K562 (cell line): ENCODE measurements at regions not wholly inside any gene's neighbourhood (a gene's known extent, or its start where the extent isn't known, plus 50 kb on each side); places are given as distances from the start of the nearest gene placed in this dataset.

Experiments
- ATAC-seq: fragments of 200-7000 bp; cut with Tn5 transposase; 3 replicates; pipeline ENCODE4 v1.9.1; 2020; ENCODE audit warnings: moderate library complexity
- BruUV-seq: library from RNA; stranded (reverse); fragments of 400-500 nt; replicated peaks from 2 replicates; lab custom pipeline; 2021; lab: Mats Ljungman, UMichigan
- CTCF ChIA-PET: fragments of 300-600 bp; formaldehyde crosslinking; extraction: SDS; loops from one replicate; lab custom pipeline; 2021; ENCODE audit warnings: low intra/inter-chr PET ratio; lab: Yijun Ruan, JAX
- POLR2A ChIA-PET: fragments of 300-600, 350-650 bp; sonication (Branson Sonifier 250); formaldehyde crosslinking; extraction: SDS; loops from one replicate; lab custom pipeline; 2021; ENCODE audit warnings: antibody characterized with exemption, inconsistent platforms; lab: Yijun Ruan, JAX
- DNase-seq, 4 experiments: peaks; one replicate each; pipeline versions ENCODE4 v3.0.0 to v3.0.0-alpha.2; 2011 to 2018; ENCODE audit warnings: low spot score in 3 of 4, mixed read lengths in 3 of 4; ENCODE audit errors: extremely low read depth in 1 of 4
- FAIRE-seq: peaks from 2 replicates; lab custom pipeline; 2011; peaks lifted over from hg19 to GRCh38; lab: Jason Lieb, UNC
- H2AFZ ChIP-seq: 2 replicates; pipeline ENCODE4 v1.6.0; 2011; ENCODE audit warnings: low read depth, low read length, control low read depth, inconsistent platforms
- H3K27ac ChIP-seq: fragments of 200-600 bp; 3 replicates; pipeline ENCODE4 v1.8.0; 2011; ENCODE audit warnings: low read depth, mild to moderate bottlenecking, control low read depth, inconsistent platforms, low read length, moderate library complexity, mixed read lengths; ENCODE audit errors: extremely low read depth
- H3K27me3 ChIP-seq, 2 experiments: fragments of 300-600 bp in 1 of 2; 2 replicates in 1 of 2; 3 replicates in 1 of 2; pipeline versions ENCODE4 v1.6.0 to v1.8.0; 2011; ENCODE audit warnings: inconsistent platforms in 2 of 2, low read length in 2 of 2, mild to moderate bottlenecking in 1 of 2, mixed read lengths in 1 of 2, moderate library complexity in 1 of 2; ENCODE audit not compliant: control insufficient read depth in 2 of 2, insufficient read depth in 2 of 2
- H3K36me3 ChIP-seq: fragments of 300-600 bp; 3 replicates; pipeline ENCODE4 v1.8.0; 2011; ENCODE audit warnings: mild to moderate bottlenecking, low read length, inconsistent platforms; ENCODE audit not compliant: control insufficient read depth, insufficient read depth
- H3K4me1 ChIP-seq, 2 experiments: fragments of 200-600 bp in 1 of 2; replicated peaks in 1 of 2; 2 replicates in 1 of 2; 3 replicates in 1 of 2; pipeline versions ENCODE4 v1.5.1 to v1.8.0; 2011; ENCODE audit warnings: inconsistent platforms in 2 of 2, low read length in 2 of 2, mild to moderate bottlenecking in 1 of 2, mixed read lengths in 1 of 2, moderate library complexity in 1 of 2; ENCODE audit not compliant: control insufficient read depth in 2 of 2, insufficient read depth in 2 of 2
- H3K4me2 ChIP-seq: 2 replicates; pipeline ENCODE4 v1.6.1; 2011; ENCODE audit warnings: low read length, control low read depth, inconsistent platforms, mixed read lengths; ENCODE audit not compliant: insufficient read depth
- H3K4me3 ChIP-seq: fragments of 200-600 bp; sonication (generic), shearing (Covaris generic); 2 replicates; pipeline ENCODE4 v1.5.1; 2016; ENCODE audit warnings: control low read depth, inconsistent platforms
- H3K79me2 ChIP-seq: fragments of 200-600 bp; 3 replicates; pipeline ENCODE4 v1.8.0; 2011; ENCODE audit warnings: low read length, inconsistent platforms; ENCODE audit not compliant: control insufficient read depth, insufficient read depth
- H3K9ac ChIP-seq, 2 experiments: 2 replicates each; pipeline versions ENCODE4 v1.6.0 to v1.6.1; 2011; ENCODE audit warnings: low read depth in 2 of 2, low read length in 2 of 2, control low read depth in 1 of 2, inconsistent platforms in 1 of 2, mild to moderate bottlenecking in 1 of 2, mixed read lengths in 1 of 2; ENCODE audit not compliant: insufficient read depth in 1 of 2
- H3K9me1 ChIP-seq: one replicate; pipeline ENCODE4 v1.6.0; 2011; ENCODE audit warnings: inconsistent platforms, mild to moderate bottlenecking, low read length, moderate library complexity; ENCODE audit not compliant: control insufficient read depth, insufficient read depth
- H3K9me3 ChIP-seq: replicated peaks from 2 replicates; pipeline ENCODE4 v1.5.1; 2011; ENCODE audit warnings: low read depth, low read length, inconsistent platforms; ENCODE audit not compliant: control insufficient read depth, insufficient read depth
- H4K20me1 ChIP-seq: replicated peaks from 2 replicates; pipeline ENCODE4 v1.6.1; 2011; ENCODE audit warnings: low read length, inconsistent platforms, mixed read lengths; ENCODE audit not compliant: control insufficient read depth, insufficient read depth
- CBFB ChIP-seq: sonication (generic); formaldehyde crosslinking; IDR thresholded peaks from 2 replicates; pipeline ENCODE4 v1.4.0; 2020; ENCODE audit warnings: mild to moderate bottlenecking, missing genetic modification reagents
- FIP1L1 ChIP-seq: fragments of 200-400 bp; formaldehyde crosslinking; IDR thresholded peaks from 2 replicates; pipeline ENCODE4 v1.6.1; 2018; ENCODE audit warnings: mild to moderate bottlenecking, low read depth, low read length; ENCODE audit not compliant: poor library complexity, severe bottlenecking
- GABPB1 ChIP-seq: sonication (generic); formaldehyde crosslinking; IDR thresholded peaks from 2 replicates; pipeline ENCODE4 v1.8.0; 2022; ENCODE audit warnings: mild to moderate bottlenecking, missing genetic modification reagents
- HMG20B ChIP-seq: fragments of 250-450 bp; sonication (Bioruptor Pico); IDR thresholded peaks from 2 replicates; pipeline ENCODE4 v1.5.0; 2021; ENCODE audit warnings: mild to moderate bottlenecking
- NCOR1 ChIP-seq: fragments of 450-650 bp; IDR thresholded peaks from 2 replicates; pipeline ENCODE4 v1.6.1; 2016; ENCODE audit warnings: mild to moderate bottlenecking, moderate library complexity
- PRMT5 ChIP-seq: sonication (generic); formaldehyde crosslinking; IDR thresholded peaks from 2 replicates; pipeline ENCODE4 v1.5.0; 2020; ENCODE audit warnings: missing genetic modification reagents
- WGBS: fragments of 100-300 bp; shearing (Covaris generic); methylation state at CpG from one replicate; pipeline ENCODE4 v1.1.6; 2016; ENCODE audit warnings: low coverage, mixed read lengths; ENCODE audit not compliant: insufficient coverage; ENCODE audit errors: missing lambda C conversion rate; 5-methylcytosine and 5-hydroxymethylcytosine counted together
- in situ Hi-C: fragments of 300-500 bp; cut with MboI; formaldehyde crosslinking; loops from 4 replicates; pipeline ENCODE4 v1.15.0; 2018; ENCODE audit warnings: inconsistent platforms, mixed read lengths
- intact Hi-C: fragments of 100-400 bp; cut with micrococcal nuclease; formaldehyde crosslinking; loops from 2 replicates; pipeline ENCODE4 v1.14.2; 2022
- TF ChIP-seq, protein P1 (sequence below): IDR thresholded peaks from 2 replicates; pipeline ENCODE4 v1.6.1; 2016; ENCODE audit warnings: missing genetic modification characterization, missing compliant biosample characterization

DNA sequence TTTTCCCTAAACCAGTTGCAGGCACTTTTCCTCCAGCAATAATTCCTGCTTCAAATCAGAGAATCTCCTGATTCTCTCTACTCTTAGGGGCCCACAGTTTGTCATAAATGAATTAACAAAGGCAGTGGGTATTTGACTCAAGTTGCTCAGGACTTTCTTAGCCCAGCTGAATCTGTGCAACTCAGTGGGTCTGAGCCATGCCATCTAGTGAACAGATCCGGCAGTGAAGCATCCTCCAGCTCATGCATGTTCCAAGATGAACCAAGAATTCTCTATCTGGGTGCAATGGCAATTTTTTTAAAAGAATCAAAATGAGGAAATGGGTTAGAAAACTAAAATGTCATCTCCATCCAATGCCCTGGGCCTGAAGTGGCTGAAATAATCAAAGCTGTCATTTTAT lies 575.2 kb upstream of the CDH11 start:
- ATAC-seq: no peak
- ChIA-PET POLR2A (no interaction called here), CTCF (no interaction called here)
- no peaks in the 10 kb centered on the region for H4K20me1 ChIP-seq
- BruUV-seq: no TSS peak
- H3K27ac ChIP-seq: no peak overlapping the region
- no peaks in the 10 kb centered on the region for H3K79me2 ChIP-seq
- no peak overlapping the region for H3K9ac ChIP-seq
- 0% methylated on average over 1 of the region's 1 CpG for WGBS
- no peak overlapping the region for H3K4me2 ChIP-seq
- H3K4me1 ChIP-seq: no peaks in the 10 kb centered on the region; a peak in 1 of 5 replicates
- no peak overlapping the region for H3K4me3 ChIP-seq
- H3K9me1 ChIP-seq: no peaks in the 10 kb centered on the region
- no peaks in the 10 kb centered on the region for H3K9me3 ChIP-seq
- TF ChIP-seq PRMT5 (CRISPR knock-in tag): no peak
- no peak for TF ChIP-seq FIP1L1
- TF ChIP-seq GABPB1: no peak
- no peak for TF ChIP-seq NCOR1
- no peak for TF ChIP-seq CBFB (CRISPR knock-in tag)
- no peak for TF ChIP-seq HMG20B (CRISPR knock-in tag)
- TF ChIP-seq, protein P1, sequence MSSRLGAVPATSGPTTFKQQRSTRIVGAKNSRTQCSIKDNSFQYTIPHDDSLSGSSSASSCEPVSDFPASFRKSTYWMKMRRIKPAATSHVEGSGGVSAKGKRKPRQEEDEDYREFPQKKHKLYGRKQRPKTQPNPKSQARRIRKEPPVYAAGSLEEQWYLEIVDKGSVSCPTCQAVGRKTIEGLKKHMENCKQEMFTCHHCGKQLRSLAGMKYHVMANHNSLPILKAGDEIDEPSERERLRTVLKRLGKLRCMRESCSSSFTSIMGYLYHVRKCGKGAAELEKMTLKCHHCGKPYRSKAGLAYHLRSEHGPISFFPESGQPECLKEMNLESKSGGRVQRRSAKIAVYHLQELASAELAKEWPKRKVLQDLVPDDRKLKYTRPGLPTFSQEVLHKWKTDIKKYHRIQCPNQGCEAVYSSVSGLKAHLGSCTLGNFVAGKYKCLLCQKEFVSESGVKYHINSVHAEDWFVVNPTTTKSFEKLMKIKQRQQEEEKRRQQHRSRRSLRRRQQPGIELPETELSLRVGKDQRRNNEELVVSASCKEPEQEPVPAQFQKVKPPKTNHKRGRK (tag): 0 out of 2 replicates have a peak, but pooled peaks have one; percentile 18
- TF ChIP-seq, all 486 proteins: peak for 1
- no peak overlapping the region for H2AFZ ChIP-seq
- no peak for DNase-seq
- H3K27me3 ChIP-seq: no peaks in the 10 kb centered on the region
- FAIRE-seq: no peak
- intact Hi-C loops: no loop called here
- H3K36me3 ChIP-seq: no peaks in the 10 kb centered on the region
- in situ Hi-C loops: no loop called here
